ENCODE measurements at regions not wholly inside any gene's neighbourhood (a gene's known extent, or its start where the extent isn't known, plus 50 kb on each side); places are given as distances from the start of the nearest gene placed in this dataset.

DNA sequence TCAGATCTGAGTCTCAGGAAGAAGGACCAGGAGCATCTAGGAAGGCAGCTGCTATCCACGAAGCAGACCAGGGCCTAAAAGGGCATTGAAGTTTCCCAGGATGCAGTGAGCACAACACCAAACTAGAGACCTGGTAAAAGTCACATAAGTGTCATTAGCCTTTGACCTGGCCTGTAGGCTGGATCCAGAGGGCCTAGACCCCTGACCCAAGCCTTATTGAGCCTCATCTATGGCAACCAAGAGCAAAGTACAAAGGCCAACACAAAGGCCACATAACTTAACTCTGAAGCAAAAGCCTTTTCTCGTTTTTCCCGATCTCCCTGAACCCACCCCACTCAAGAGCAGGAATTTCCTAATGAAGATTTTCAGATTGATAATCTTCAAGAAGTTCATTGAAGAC is 127.3 kb upstream of the SRD5A2 start:
- Histone ChIP-seq H3K4me1 (ENCODE audit: insufficient read depth) (no peaks in the 10 kb centered on the region; the same call in 1 of the 2 replicates), H3K4me2 (no peak overlapping the region), H3F3A (replicated peaks; ENCODE audit: low read depth) (no peaks in the 10 kb centered on the region), H3K79me2 (replicated peaks; ENCODE audit: insufficient read depth) (no peaks in the 10 kb centered on the region), H3K4me3 (no peak overlapping the region), H3K36me3 (ENCODE audit: insufficient read depth) (no peaks in the 10 kb centered on the region), H3K27me3 (ENCODE audit: insufficient read depth) (no peaks in the 10 kb centered on the region), H3K27ac (ENCODE audit: low read depth) (no peak overlapping the region), H3K9me2 (ENCODE audit: insufficient read depth) (peaks cover 6% of the 10 kb centered on the region), H4K20me1 (replicated peaks; ENCODE audit: insufficient read depth) (no peaks in the 10 kb centered on the region), H2AFZ (no peak overlapping the region)
- Mint-ChIP-seq H3K9me3 (peaks cover 39% of the 10 kb centered on the region; the same call in 2 of the 3 replicates), H3K4me3 (no peak overlapping the region), H3K27ac (no peak overlapping the region), H3K36me3 (ENCODE audit: low read depth) (no peaks in the 10 kb centered on the region; the same call in 2 of the 3 replicates), H3K4me1 (peaks cover 2% of the 10 kb centered on the region; the same call in 1 of the 3 replicates), H3K27me3 (ENCODE audit: insufficient read depth, low read depth, poor library complexity) (peaks cover 2% of the 10 kb centered on the region)
- ATAC-seq (no peak), DNase-seq (ENCODE audit: low spot score) (no peak)
- TF ChIP-seq STAT1 (IDR thresholded peaks at IDR 0.05; ENCODE audit: unreplicated experiment) (no peak), POLR2AphosphoS5 (IDR thresholded peaks at IDR 0.05; ENCODE audit: low read depth) (no peak), CREB1 (CRISPR knock-in tag; IDR thresholded peaks at IDR 0.05; ENCODE audit: low read depth) (no peak), ZNF114 (CRISPR knock-in tag; IDR thresholded peaks at IDR 0.05) (no peak), EZH2 (IDR thresholded peaks at IDR 0.05; ENCODE audit: low read depth, unreplicated experiment) (no peak), ZNF331 (CRISPR knock-in tag; IDR thresholded peaks at IDR 0.05; ENCODE audit: low read depth) (no peak), NANOG (IDR thresholded peaks at IDR 0.05; ENCODE audit: borderline replicate concordance) (no peak), JUNB (IDR thresholded peaks at IDR 0.05; ENCODE audit: unreplicated experiment) (no peak), EZH2phosphoT487 (IDR thresholded peaks at IDR 0.05; ENCODE audit: unreplicated experiment) (no peak)
- TF ChIP-seq, protein P1, sequence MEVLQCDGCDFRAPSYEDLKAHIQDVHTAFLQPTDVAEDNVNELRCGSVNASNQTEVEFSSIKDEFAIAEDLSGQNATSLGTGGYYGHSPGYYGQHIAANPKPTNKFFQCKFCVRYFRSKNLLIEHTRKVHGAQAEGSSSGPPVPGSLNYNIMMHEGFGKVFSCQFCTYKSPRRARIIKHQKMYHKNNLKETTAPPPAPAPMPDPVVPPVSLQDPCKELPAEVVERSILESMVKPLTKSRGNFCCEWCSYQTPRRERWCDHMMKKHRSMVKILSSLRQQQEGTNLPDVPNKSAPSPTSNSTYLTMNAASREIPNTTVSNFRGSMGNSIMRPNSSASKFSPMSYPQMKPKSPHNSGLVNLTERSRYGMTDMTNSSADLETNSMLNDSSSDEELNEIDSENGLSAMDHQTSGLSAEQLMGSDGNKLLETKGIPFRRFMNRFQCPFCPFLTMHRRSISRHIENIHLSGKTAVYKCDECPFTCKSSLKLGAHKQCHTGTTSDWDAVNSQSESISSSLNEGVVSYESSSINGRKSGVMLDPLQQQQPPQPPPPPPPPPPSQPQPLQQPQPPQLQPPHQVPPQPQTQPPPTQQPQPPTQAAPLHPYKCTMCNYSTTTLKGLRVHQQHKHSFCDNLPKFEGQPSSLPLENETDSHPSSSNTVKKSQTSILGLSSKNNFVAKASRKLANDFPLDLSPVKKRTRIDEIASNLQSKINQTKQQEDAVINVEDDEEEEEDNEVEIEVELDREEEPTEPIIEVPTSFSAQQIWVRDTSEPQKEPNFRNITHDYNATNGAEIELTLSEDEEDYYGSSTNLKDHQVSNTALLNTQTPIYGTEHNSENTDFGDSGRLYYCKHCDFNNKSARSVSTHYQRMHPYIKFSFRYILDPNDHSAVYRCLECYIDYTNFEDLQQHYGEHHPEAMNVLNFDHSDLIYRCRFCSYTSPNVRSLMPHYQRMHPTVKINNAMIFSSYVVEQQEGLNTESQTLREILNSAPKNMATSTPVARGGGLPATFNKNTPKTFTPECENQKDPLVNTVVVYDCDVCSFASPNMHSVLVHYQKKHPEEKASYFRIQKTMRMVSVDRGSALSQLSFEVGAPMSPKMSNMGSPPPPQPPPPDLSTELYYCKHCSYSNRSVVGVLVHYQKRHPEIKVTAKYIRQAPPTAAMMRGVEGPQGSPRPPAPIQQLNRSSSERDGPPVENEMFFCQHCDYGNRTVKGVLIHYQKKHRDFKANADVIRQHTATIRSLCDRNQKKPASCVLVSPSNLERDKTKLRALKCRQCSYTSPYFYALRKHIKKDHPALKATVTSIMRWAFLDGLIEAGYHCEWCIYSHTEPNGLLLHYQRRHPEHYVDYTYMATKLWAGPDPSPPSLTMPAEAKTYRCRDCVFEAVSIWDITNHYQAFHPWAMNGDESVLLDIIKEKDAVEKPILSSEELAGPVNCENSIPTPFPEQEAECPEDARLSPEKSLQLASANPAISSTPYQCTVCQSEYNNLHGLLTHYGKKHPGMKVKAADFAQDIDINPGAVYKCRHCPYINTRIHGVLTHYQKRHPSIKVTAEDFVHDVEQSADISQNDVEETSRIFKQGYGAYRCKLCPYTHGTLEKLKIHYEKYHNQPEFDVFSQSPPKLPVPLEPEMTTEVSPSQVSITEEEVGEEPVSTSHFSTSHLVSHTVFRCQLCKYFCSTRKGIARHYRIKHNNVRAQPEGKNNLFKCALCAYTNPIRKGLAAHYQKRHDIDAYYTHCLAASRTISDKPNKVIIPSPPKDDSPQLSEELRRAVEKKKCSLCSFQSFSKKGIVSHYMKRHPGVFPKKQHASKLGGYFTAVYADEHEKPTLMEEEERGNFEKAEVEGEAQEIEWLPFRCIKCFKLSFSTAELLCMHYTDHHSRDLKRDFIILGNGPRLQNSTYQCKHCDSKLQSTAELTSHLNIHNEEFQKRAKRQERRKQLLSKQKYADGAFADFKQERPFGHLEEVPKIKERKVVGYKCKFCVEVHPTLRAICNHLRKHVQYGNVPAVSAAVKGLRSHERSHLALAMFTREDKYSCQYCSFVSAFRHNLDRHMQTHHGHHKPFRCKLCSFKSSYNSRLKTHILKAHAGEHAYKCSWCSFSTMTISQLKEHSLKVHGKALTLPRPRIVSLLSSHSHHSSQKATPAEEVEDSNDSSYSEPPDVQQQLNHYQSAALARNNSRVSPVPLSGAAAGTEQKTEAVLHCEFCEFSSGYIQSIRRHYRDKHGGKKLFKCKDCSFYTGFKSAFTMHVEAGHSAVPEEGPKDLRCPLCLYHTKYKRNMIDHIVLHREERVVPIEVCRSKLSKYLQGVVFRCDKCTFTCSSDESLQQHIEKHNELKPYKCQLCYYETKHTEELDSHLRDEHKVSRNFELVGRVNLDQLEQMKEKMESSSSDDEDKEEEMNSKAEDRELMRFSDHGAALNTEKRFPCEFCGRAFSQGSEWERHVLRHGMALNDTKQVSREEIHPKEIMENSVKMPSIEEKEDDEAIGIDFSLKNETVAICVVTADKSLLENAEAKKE (CRISPR knock-in tag; IDR thresholded peaks at IDR 0.05): no peak
- TF ChIP-seq, protein P2, sequence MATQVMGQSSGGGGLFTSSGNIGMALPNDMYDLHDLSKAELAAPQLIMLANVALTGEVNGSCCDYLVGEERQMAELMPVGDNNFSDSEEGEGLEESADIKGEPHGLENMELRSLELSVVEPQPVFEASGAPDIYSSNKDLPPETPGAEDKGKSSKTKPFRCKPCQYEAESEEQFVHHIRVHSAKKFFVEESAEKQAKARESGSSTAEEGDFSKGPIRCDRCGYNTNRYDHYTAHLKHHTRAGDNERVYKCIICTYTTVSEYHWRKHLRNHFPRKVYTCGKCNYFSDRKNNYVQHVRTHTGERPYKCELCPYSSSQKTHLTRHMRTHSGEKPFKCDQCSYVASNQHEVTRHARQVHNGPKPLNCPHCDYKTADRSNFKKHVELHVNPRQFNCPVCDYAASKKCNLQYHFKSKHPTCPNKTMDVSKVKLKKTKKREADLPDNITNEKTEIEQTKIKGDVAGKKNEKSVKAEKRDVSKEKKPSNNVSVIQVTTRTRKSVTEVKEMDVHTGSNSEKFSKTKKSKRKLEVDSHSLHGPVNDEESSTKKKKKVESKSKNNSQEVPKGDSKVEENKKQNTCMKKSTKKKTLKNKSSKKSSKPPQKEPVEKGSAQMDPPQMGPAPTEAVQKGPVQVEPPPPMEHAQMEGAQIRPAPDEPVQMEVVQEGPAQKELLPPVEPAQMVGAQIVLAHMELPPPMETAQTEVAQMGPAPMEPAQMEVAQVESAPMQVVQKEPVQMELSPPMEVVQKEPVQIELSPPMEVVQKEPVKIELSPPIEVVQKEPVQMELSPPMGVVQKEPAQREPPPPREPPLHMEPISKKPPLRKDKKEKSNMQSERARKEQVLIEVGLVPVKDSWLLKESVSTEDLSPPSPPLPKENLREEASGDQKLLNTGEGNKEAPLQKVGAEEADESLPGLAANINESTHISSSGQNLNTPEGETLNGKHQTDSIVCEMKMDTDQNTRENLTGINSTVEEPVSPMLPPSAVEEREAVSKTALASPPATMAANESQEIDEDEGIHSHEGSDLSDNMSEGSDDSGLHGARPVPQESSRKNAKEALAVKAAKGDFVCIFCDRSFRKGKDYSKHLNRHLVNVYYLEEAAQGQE (IDR thresholded peaks at IDR 0.05; ENCODE audit: unreplicated experiment): no peak
- TF ChIP-seq, protein P3, sequence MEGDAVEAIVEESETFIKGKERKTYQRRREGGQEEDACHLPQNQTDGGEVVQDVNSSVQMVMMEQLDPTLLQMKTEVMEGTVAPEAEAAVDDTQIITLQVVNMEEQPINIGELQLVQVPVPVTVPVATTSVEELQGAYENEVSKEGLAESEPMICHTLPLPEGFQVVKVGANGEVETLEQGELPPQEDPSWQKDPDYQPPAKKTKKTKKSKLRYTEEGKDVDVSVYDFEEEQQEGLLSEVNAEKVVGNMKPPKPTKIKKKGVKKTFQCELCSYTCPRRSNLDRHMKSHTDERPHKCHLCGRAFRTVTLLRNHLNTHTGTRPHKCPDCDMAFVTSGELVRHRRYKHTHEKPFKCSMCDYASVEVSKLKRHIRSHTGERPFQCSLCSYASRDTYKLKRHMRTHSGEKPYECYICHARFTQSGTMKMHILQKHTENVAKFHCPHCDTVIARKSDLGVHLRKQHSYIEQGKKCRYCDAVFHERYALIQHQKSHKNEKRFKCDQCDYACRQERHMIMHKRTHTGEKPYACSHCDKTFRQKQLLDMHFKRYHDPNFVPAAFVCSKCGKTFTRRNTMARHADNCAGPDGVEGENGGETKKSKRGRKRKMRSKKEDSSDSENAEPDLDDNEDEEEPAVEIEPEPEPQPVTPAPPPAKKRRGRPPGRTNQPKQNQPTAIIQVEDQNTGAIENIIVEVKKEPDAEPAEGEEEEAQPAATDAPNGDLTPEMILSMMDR (conservative IDR thresholded peaks at IDR 0.05; ENCODE audit: low read depth in 2 of 2): no peak
- TF ChIP-seq, protein P4, sequence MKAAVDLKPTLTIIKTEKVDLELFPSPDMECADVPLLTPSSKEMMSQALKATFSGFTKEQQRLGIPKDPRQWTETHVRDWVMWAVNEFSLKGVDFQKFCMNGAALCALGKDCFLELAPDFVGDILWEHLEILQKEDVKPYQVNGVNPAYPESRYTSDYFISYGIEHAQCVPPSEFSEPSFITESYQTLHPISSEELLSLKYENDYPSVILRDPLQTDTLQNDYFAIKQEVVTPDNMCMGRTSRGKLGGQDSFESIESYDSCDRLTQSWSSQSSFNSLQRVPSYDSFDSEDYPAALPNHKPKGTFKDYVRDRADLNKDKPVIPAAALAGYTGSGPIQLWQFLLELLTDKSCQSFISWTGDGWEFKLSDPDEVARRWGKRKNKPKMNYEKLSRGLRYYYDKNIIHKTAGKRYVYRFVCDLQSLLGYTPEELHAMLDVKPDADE (IDR thresholded peaks at IDR 0.05): no peak
